ENCODE measurements at regions not wholly inside any gene's neighbourhood (a gene's known extent, or its start where the extent isn't known, plus 50 kb on each side); places are given as distances from the start of the nearest gene placed in this dataset.

GRCh38 chr1:88538222-88538899, 145.7 kb upstream of the PKN2 start:
- H3K4me1 ChIP-seq (ENCODE audit: control insufficient read depth, insufficient read depth, low read length, poor library complexity, severe bottlenecking): no peaks in the 10 kb centered on the region
- H3K27me3 Mint-ChIP-seq: peaks cover 11% of the 10 kb centered on the region
- H3K4me3 Mint-ChIP-seq: no peak overlapping the region
- ATAC-seq (ENCODE audit: low read depth in 2 of 2) (no peak), DNase-seq (no peak)
- H3K4me3 ChIP-seq (ENCODE audit: low read depth, low read length): no peak overlapping the region
- H3K9me3 Mint-ChIP-seq: peaks cover 0 to 1% (median 0%) of the 10 kb centered on the region in 7 donors
- H3K36me3 Mint-ChIP-seq: no peaks in the 10 kb centered on the region
- H3K36me3 ChIP-seq (ENCODE audit: control insufficient read depth, insufficient read depth, low read length): no peaks in the 10 kb centered on the region
- H3K27ac Mint-ChIP-seq: no peak overlapping the region
- H3K4me1 Mint-ChIP-seq: no peaks in the 10 kb centered on the region
- H3K9me3 ChIP-seq (ENCODE audit: control insufficient read depth in 2 of 2, low read length in 2 of 2): no peaks in the 10 kb centered on the region
- H3K27ac ChIP-seq (ENCODE audit: insufficient read depth, low read length, poor library complexity, severe bottlenecking): no peak overlapping the region
- peaks cover 5% of the 10 kb centered on the region for H3K27me3 ChIP-seq (ENCODE audit: control insufficient read depth, insufficient read depth, low read length)

GRCh38 chr1:88540255-88540654, 143.8 kb upstream of the PKN2 start:
- peaks cover 16% of the 10 kb centered on the region for H3K27me3 Mint-ChIP-seq
- H3K36me3 ChIP-seq (ENCODE audit: control insufficient read depth, insufficient read depth, low read length): no peaks in the 10 kb centered on the region
- ATAC-seq (ENCODE audit: low read depth in 2 of 2) (no peak), DNase-seq (no peak)
- no peaks in the 10 kb centered on the region for H3K4me1 ChIP-seq (ENCODE audit: control insufficient read depth, insufficient read depth, low read length, poor library complexity, severe bottlenecking)
- H3K4me3 ChIP-seq (ENCODE audit: low read depth, low read length): no peak overlapping the region
- H3K4me1 Mint-ChIP-seq: no peaks in the 10 kb centered on the region
- peaks cover 0 to 2% (median 0%) of the 10 kb centered on the region in 7 donors for H3K9me3 Mint-ChIP-seq
- H3K9me3 ChIP-seq (ENCODE audit: control insufficient read depth in 2 of 2, low read length in 2 of 2): no peaks in the 10 kb centered on the region
- no peak overlapping the region for H3K4me3 Mint-ChIP-seq
- H3K27me3 ChIP-seq (ENCODE audit: control insufficient read depth, insufficient read depth, low read length): peaks cover 5% of the 10 kb centered on the region
- H3K27ac Mint-ChIP-seq: no peak overlapping the region
- H3K27ac ChIP-seq (ENCODE audit: insufficient read depth, low read length, poor library complexity, severe bottlenecking): no peak overlapping the region
- no peaks in the 10 kb centered on the region for H3K36me3 Mint-ChIP-seq

- Histone ChIP-seq H3K4me1 (ENCODE audit: control insufficient read depth, insufficient read depth, low read length, poor library complexity, severe bottlenecking) (no peaks in the 10 kb centered on the region), H3K27ac (ENCODE audit: insufficient read depth, low read length, poor library complexity, severe bottlenecking) (no peak overlapping the region), H3K27me3 (ENCODE audit: control insufficient read depth, insufficient read depth, low read length) (peaks cover 5% of the 10 kb centered on the region), H3K9me3 (ENCODE audit: control insufficient read depth in 2 of 2, low read length in 2 of 2) (no peaks in the 10 kb centered on the region), H3K36me3 (ENCODE audit: control insufficient read depth, insufficient read depth, low read length) (no peaks in the 10 kb centered on the region), H3K4me3 (ENCODE audit: low read depth, low read length) (no peak overlapping the region)
- Mint-ChIP-seq H3K36me3 (no peaks in the 10 kb centered on the region), H3K9me3 (peaks cover 0 to 2% (median 0%) of the 10 kb centered on the region in 7 donors), H3K27me3 (peaks cover 10% of the 10 kb centered on the region), H3K27ac (no peak overlapping the region), H3K4me1 (no peaks in the 10 kb centered on the region), H3K4me3 (no peak overlapping the region)
- ATAC-seq (ENCODE audit: low read depth in 2 of 2) (no peak), DNase-seq (no peak)
These were observed 142.5 kb upstream of the PKN2 start for GRCh38 chr1:88541596-88541995.

- H3K4me1 ChIP-seq (ENCODE audit: control insufficient read depth, insufficient read depth, low read length, poor library complexity, severe bottlenecking): no peaks in the 10 kb centered on the region
- no peak overlapping the region for H3K27ac ChIP-seq (ENCODE audit: insufficient read depth, low read length, poor library complexity, severe bottlenecking)
- DNase-seq (no peak), ATAC-seq (ENCODE audit: low read depth in 2 of 2) (no peak)
- Mint-ChIP-seq H3K4me3 (no peak overlapping the region), H3K27me3 (peaks cover 13% of the 10 kb centered on the region), H3K36me3 (no peaks in the 10 kb centered on the region), H3K9me3 (peaks cover 0 to 2% (median 0%) of the 10 kb centered on the region in 7 donors), H3K4me1 (no peaks in the 10 kb centered on the region), H3K27ac (no peak overlapping the region)
- H3K36me3 ChIP-seq (ENCODE audit: control insufficient read depth, insufficient read depth, low read length): no peaks in the 10 kb centered on the region
- no peak overlapping the region for H3K4me3 ChIP-seq (ENCODE audit: low read depth, low read length)
- no peaks in the 10 kb centered on the region for H3K9me3 ChIP-seq (ENCODE audit: control insufficient read depth in 2 of 2, low read length in 2 of 2)
- peaks cover 4% of the 10 kb centered on the region for H3K27me3 ChIP-seq (ENCODE audit: control insufficient read depth, insufficient read depth, low read length)
These were observed 139.9 kb upstream of the PKN2 start for GRCh38 chr1:88544195-88544594.

- Mint-ChIP-seq H3K27me3 (peaks cover 9% of the 10 kb centered on the region), H3K4me1 (no peaks in the 10 kb centered on the region), H3K4me3 (no peak overlapping the region), H3K27ac (no peak overlapping the region), H3K9me3 (peaks cover 0 to 1% (median 0%) of the 10 kb centered on the region in 7 donors), H3K36me3 (no peaks in the 10 kb centered on the region)
- ATAC-seq (ENCODE audit: low read depth in 2 of 2) (no peak), DNase-seq (no peak)
- no peak overlapping the region for H3K27ac ChIP-seq (ENCODE audit: insufficient read depth, low read length, poor library complexity, severe bottlenecking)
- H3K9me3 ChIP-seq (ENCODE audit: control insufficient read depth in 2 of 2, low read length in 2 of 2): no peaks in the 10 kb centered on the region
- H3K4me3 ChIP-seq (ENCODE audit: low read depth, low read length): no peak overlapping the region
- H3K4me1 ChIP-seq (ENCODE audit: control insufficient read depth, insufficient read depth, low read length, poor library complexity, severe bottlenecking): no peaks in the 10 kb centered on the region
- no peaks in the 10 kb centered on the region for H3K27me3 ChIP-seq (ENCODE audit: control insufficient read depth, insufficient read depth, low read length)
- no peaks in the 10 kb centered on the region for H3K36me3 ChIP-seq (ENCODE audit: control insufficient read depth, insufficient read depth, low read length)
These were observed 134.5 kb upstream of the PKN2 start for GRCh38 chr1:88549536-88549935.

- H3K36me3 ChIP-seq (ENCODE audit: control insufficient read depth, insufficient read depth, low read length): no peaks in the 10 kb centered on the region
- H3K9me3 ChIP-seq (ENCODE audit: control insufficient read depth in 2 of 2, low read length in 2 of 2): no peaks in the 10 kb centered on the region
- Mint-ChIP-seq H3K9me3 (no peaks in the 10 kb centered on the region), H3K4me1 (no peaks in the 10 kb centered on the region), H3K36me3 (no peaks in the 10 kb centered on the region), H3K27me3 (peaks cover 4% of the 10 kb centered on the region), H3K4me3 (no peak overlapping the region), H3K27ac (no peak overlapping the region)
- no peaks in the 10 kb centered on the region for H3K4me1 ChIP-seq (ENCODE audit: control insufficient read depth, insufficient read depth, low read length, poor library complexity, severe bottlenecking)
- no peaks in the 10 kb centered on the region for H3K27me3 ChIP-seq (ENCODE audit: control insufficient read depth, insufficient read depth, low read length)
- H3K4me3 ChIP-seq (ENCODE audit: low read depth, low read length): no peak overlapping the region
- H3K27ac ChIP-seq (ENCODE audit: insufficient read depth, low read length, poor library complexity, severe bottlenecking): no peak overlapping the region
- ATAC-seq (ENCODE audit: low read depth in 2 of 2): no peak
- no peak for DNase-seq
These were observed 131.8 kb upstream of the PKN2 start for GRCh38 chr1:88552226-88552625.

GRCh38 chr1:88557014-88557413, 127.1 kb upstream of the PKN2 start:
- no peaks in the 10 kb centered on the region for H3K9me3 ChIP-seq (ENCODE audit: control insufficient read depth in 2 of 2, low read length in 2 of 2)
- no peak for ATAC-seq (ENCODE audit: low read depth in 2 of 2)
- H3K4me3 Mint-ChIP-seq: no peak overlapping the region
- DNase-seq: no peak
- H3K27me3 ChIP-seq (ENCODE audit: control insufficient read depth, insufficient read depth, low read length): peaks cover 2% of the 10 kb centered on the region
- H3K27ac ChIP-seq (ENCODE audit: insufficient read depth, low read length, poor library complexity, severe bottlenecking): no peak overlapping the region
- H3K36me3 Mint-ChIP-seq: no peaks in the 10 kb centered on the region
- H3K4me1 ChIP-seq (ENCODE audit: control insufficient read depth, insufficient read depth, low read length, poor library complexity, severe bottlenecking): no peaks in the 10 kb centered on the region
- no peak overlapping the region for H3K4me3 ChIP-seq (ENCODE audit: low read depth, low read length)
- no peaks in the 10 kb centered on the region for H3K4me1 Mint-ChIP-seq
- no peak overlapping the region for H3K27ac Mint-ChIP-seq
- no peaks in the 10 kb centered on the region for H3K27me3 Mint-ChIP-seq
- no peaks in the 10 kb centered on the region for H3K9me3 Mint-ChIP-seq
- no peaks in the 10 kb centered on the region for H3K36me3 ChIP-seq (ENCODE audit: control insufficient read depth, insufficient read depth, low read length)

GRCh38 chr1:88560621-88561020, 123.5 kb upstream of the PKN2 start:
- H3K27me3 Mint-ChIP-seq: peaks cover 7% of the 10 kb centered on the region
- DNase-seq (no peak), ATAC-seq (ENCODE audit: low read depth in 2 of 2) (no peak)
- Histone ChIP-seq H3K36me3 (ENCODE audit: control insufficient read depth, insufficient read depth, low read length) (no peaks in the 10 kb centered on the region), H3K27ac (ENCODE audit: insufficient read depth, low read length, poor library complexity, severe bottlenecking) (no peak overlapping the region), H3K9me3 (ENCODE audit: control insufficient read depth in 2 of 2, low read length in 2 of 2) (no peaks in the 10 kb centered on the region), H3K4me3 (ENCODE audit: low read depth, low read length) (no peak overlapping the region), H3K4me1 (ENCODE audit: control insufficient read depth, insufficient read depth, low read length, poor library complexity, severe bottlenecking) (no peaks in the 10 kb centered on the region), H3K27me3 (ENCODE audit: control insufficient read depth, insufficient read depth, low read length) (peaks cover 4% of the 10 kb centered on the region)
- no peaks in the 10 kb centered on the region for H3K4me1 Mint-ChIP-seq
- H3K36me3 Mint-ChIP-seq: no peaks in the 10 kb centered on the region
- H3K4me3 Mint-ChIP-seq: no peak overlapping the region
- H3K27ac Mint-ChIP-seq: no peak overlapping the region
- no peaks in the 10 kb centered on the region for H3K9me3 Mint-ChIP-seq

Measured in CD4-positive, CD25-positive, alpha-beta regulatory T cell (primary cell).